GM18867 (cell line): ENCODE measurements at regions not wholly inside any gene's neighbourhood (a gene's known extent, or its start where the extent isn't known, plus 50 kb on each side); places are given as distances from the start of the nearest gene placed in this dataset.
"Not testable (repeated sequence)": the region's sequence is repeated elsewhere in the genome, so short reads cannot be mapped to it uniquely, and the experiment has no call there.

ENCODE experiments used
- ATAC-seq: cut with Tn5 transposase; IDR thresholded peaks from one replicate; pipeline ENCODE4 v1.9.1; 2021; ENCODE audit warnings: mild to moderate bottlenecking, moderate library complexity; ENCODE audit not compliant: unreplicated experiment

GRCh38 chr4:187613089-187613839 is 382.3 kb upstream of the ZFP42 start:
- ATAC-seq, result no peak

DNA sequence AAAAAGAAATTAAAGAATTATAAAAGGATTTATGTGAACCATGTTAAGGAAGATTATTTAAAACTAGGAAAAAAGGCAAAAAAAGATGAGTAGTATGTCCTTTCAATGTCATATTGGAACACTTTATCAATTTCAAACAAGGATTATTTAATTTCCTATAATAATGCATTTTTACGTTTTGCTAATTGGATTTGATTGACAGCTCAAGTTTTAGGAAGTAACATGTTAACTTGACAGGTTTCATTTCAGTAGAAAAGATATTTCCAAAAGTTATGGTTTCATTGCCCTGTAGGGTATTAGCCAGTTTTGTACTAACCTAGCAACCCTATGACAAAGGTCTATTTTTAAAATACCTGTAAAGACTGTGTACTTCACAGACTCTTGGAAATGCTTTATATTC is 379.6 kb upstream of the ZFP42 start:
- ATAC-seq, result no peak

DNA sequence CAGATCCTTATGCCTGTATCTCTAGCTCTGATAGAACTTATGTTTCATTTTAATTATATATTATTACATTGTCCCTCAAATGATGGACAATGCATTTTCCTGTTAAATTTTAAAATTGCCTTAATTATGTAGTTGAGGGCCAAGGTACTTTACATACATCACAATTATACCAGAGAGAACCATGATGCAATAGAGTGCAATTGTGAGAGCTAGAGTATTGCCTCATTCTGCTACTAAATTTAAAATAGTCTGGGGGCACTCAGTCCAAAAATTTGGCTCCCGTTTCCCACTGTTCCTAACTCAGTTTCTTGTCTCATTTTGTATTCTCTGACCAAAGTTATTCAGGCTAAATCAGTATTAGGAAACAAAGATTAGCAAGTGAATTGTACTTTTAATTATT is 378.5 kb upstream of the ZFP42 start:
- ATAC-seq, result no peak

- ATAC-seq, result no peak
These were observed 376.8 kb upstream of the ZFP42 start for GRCh38 chr4:187618701-187619281.

- ATAC-seq, result no peak
These were observed 376.3 kb upstream of the ZFP42 start for GRCh38 chr4:187619319-187619718.

- ATAC-seq, result no peak
These were observed 363.1 kb upstream of the ZFP42 start for GRCh38 chr4:187632260-187632995.

GRCh38 chr4:187633245-187633644 is 362.3 kb upstream of the ZFP42 start:
- no peak for ATAC-seq

DNA sequence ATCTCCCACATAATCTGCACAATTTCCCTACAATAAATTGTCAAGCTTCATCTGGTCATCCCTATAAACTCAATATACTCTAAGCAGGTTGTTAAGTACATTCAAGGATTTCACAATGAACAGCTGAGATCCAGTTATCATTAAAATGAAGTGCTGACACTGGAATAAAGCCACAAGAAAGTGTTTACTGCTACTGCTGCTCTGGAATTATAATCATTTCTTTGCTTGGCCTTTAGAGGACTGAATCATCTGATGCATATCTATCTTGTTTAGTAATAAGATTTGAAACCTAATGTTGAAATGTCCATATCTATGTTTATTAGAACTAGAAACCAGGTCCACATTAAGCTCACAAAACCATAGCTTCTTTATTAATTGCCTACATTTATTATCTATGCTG is 338.6 kb upstream of the ZFP42 start:
- ATAC-seq, result no peak

DNA sequence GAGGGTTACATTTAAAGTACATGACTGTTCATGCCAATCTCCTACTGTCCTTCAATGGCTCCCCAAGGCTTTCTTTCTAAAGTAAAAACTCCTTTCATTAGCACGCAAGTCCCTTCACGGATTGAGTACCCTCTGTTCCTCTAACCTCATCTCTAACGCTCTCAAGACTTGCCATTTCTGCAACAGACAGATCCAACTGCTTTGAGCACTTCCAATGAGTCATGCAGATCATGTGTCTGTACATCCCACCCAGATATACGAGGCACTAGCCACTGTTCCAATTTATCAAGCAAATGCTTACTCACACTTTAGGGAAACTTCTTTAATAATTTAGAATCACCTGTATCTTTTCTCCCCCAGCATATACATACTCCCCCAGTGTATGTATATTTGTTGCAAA is 332.5 kb upstream of the ZFP42 start:
- ATAC-seq, result no peak

DNA sequence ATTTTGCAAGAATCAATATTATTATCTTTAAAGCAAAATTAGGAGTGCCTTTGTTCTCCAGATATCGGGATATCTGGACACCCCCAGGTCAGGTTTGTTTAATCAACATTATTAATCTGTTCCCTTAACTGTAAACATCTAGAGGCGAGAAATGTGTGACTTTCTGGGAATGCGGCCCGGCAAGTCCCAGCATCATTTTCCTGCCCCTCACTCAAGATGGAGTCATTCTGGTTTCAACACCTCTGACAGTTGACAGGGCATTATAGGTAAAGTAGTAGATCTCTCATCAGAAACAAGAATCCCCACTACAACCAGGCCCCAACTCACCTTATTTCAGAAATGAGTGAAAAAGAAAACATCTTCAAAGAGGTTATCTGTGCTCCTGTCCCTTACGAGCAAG is 331.6 kb upstream of the ZFP42 start:
- no peak for ATAC-seq

- no peak for ATAC-seq
These were observed 330.5 kb upstream of the ZFP42 start for GRCh38 chr4:187665086-187665485.

DNA sequence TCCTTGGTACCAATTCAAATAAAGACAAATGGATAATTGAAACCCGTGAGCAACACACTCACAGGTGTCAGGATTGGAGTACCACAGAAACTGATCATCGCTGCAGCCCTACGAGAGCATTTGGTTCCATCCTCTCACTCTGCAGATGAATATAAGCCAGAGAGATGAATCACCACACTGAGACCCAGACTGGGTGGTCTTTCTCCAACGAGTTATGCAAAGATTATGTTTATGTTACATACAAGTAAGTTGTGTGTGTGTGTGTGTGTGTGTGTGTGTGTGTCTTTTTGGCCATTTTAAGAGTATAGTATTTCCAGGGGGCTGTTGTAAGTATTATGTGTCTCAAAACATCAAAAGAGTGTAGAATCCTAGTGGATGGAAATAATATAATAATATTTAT is 329.5 kb upstream of the ZFP42 start:
- ATAC-seq, result no peak

DNA sequence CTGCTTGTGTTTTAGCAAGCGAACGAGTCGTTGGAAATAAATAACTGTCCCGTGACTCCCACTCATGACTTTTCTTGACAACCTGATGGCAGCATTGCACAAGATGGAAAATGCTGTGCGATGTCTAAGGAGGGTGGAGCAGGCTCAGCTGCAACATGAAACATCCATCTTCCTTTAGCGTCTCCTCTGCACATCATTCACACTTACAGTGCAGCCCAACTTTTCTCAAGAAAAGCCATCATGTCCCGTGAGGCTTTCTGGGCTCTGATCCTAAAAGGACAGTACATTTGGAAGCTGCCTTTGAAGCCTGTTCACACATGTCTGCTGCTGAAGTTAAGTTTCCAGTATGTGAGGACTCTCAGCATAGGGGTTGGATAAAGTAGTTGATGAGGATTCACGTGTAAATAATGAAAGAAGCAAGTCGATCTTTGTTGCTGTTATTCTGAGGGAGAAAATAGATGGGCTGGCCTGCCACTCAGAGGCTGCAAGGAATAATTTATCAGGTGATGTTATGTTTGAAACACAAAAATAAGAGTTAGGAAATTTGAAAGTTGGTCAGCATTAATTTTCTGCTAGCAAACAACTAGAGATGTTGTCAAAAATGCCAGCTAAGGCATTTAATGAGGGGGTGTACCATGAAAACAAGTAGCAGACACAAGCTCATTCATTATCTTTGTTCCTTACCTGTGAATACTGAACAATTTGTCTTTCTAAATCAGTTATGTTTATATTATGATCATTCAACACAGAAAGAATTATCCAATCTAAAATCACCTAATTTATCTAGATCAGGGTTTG is 328.7 kb upstream of the ZFP42 start:
- no peak for ATAC-seq

- no peak for ATAC-seq
These were observed 327.0 kb upstream of the ZFP42 start for GRCh38 chr4:187668526-187669082.

DNA sequence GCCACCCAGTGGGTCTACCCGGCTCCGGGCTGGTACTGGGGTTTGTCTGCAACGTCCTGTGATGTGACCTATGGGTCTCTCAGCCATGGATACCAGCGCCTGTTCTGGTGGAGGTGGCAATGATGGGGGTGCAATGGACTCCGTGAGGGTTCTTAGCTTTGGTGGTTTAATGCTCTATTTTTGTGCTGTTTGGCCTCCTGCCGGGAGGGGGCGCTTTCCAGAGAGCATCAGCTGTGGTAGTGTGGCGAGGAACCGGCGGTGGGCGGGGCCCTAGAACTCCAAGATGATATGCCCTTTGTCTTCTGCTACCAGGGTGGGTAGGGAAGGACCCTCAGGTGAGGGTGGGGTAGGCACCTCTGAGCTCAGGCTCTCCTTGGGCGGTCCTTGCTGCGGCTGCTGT is 324.1 kb upstream of the ZFP42 start:
- ATAC-seq, result not testable (repeated sequence)

DNA sequence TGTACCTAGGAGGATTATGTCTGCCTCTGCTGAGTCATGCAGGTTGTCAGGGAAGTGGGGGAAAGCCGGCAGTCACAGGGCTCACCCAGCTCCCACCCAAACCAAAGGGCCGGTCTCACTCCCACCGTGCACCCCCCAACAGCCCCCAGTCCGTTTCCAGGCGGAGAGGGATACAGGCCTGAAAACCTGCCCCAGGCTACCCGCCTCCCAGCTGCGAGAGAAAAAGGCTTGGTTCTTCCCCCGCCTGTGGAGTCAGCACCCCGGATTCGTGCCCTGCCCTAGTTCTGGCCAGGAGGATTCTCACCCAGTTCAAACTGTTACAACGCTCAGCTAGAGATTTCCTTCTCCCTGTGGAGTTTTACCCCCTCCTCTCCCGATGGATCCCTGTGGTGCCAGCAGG is 323.6 kb upstream of the ZFP42 start:
- ATAC-seq, result not testable (repeated sequence)

GRCh38 chr4:187672526-187672925 is 323.0 kb upstream of the ZFP42 start:
- not testable (repeated sequence) for ATAC-seq

DNA sequence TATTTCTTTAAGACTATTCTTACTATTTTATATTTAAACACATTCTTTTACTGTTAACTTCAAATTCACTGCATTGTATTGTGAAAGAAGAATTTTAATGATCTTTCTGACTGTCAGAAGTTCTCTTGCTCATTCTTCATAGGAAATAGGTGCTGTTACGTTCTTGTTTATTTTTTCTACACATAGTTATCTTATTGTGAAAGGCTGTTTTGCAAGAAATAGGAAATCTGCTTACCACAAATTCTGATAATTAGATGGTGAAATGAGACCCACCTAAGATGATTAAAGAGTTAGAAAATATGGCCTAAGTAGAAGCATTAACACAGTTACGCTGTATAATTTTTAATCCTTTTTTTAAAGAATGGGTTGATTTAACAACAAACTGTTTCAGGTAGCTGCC is 316.1 kb upstream of the ZFP42 start:
- ATAC-seq, result no peak

DNA sequence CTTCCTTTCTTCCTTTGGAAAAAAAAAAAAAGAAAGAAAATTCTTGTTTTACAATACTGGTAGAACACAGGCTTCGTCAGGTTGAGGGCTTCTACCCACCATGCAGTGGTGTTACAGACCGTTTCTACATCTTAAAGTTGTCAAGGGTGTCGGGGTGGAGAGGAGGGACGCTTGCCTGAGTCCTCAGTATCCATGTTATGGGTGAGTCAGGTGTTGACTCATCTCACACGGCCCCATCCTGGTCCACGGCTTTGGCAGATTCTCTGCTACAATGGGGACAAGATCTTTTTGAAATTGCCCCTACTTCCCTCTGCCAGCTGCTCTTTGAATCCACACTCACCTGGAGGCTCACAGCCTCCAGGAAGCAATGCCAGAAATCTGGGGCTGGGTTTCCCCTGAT is 310.3 kb upstream of the ZFP42 start:
- ATAC-seq, result no peak

- ATAC-seq, result no peak
These were observed 307.9 kb upstream of the ZFP42 start for GRCh38 chr4:187687697-187688096.

DNA sequence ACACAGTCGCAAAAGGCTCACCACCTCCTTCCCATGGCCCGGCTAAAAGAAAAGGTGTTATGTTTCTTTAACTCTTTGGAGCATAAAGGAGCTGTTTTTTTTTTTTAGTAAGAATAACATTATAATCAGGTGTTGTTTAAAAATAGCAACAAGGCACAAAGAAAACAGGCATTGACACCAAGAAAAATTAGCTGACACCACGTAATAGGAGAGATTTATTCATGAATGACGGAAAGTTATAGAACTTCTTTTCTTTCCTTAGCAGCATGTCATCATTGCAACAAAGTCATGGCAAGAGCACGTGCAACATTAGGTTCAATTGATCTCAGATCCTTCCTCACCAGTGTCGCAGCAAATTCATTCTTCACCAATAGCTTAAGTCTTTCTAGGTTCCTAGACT is 302.9 kb upstream of the ZFP42 start:
- no peak for ATAC-seq
